ENCODE measurements at regions not wholly inside any gene's neighbourhood (a gene's known extent, or its start where the extent isn't known, plus 50 kb on each side); places are given as distances from the start of the nearest gene placed in this dataset.
A peak's percentile ranks its signal among the peaks of the same experiment; 100 is the strongest.
"Not testable (repeated sequence)": the region's sequence is repeated elsewhere in the genome, so short reads cannot be mapped to it uniquely, and the experiment has no call there.

- peak; percentile 53 for DNase-seq (ENCODE audit: low spot score)
Measured at GRCh38 chr6:26956601-26957184, 290.8 kb upstream of the PRSS16 start.

- DNase-seq (ENCODE audit: low spot score) = not testable (repeated sequence)
Measured at GRCh38 chr6:26957399-26958127, 289.9 kb upstream of the PRSS16 start.

GRCh38 chr6:26961236-26961635 is 286.3 kb upstream of the PRSS16 start:
- DNase-seq (ENCODE audit: low spot score) = not testable (repeated sequence)

GRCh38 chr6:27002447-27002846 is 245.1 kb upstream of the PRSS16 start:
- no peak for DNase-seq (ENCODE audit: low spot score)

- DNase-seq (ENCODE audit: low spot score) = no peak
Measured at GRCh38 chr6:27007020-27007419, 240.5 kb upstream of the PRSS16 start.

- not testable (repeated sequence) for DNase-seq (ENCODE audit: low spot score)
Measured at GRCh38 chr6:27008613-27009012, 238.9 kb upstream of the PRSS16 start.

GRCh38 chr6:27014053-27014452 is 233.4 kb upstream of the PRSS16 start:
- not testable (repeated sequence) for DNase-seq (ENCODE audit: low spot score)

- no peak for DNase-seq (ENCODE audit: low spot score)
Measured at GRCh38 chr6:27016689-27017088, 230.8 kb upstream of the PRSS16 start.

- DNase-seq (ENCODE audit: low spot score) = not testable (repeated sequence)
Measured at GRCh38 chr6:27018401-27018800, 229.1 kb upstream of the PRSS16 start.

- peak; percentile 93 for DNase-seq (ENCODE audit: low spot score)
Measured at GRCh38 chr6:27019651-27020552, 227.6 kb upstream of the PRSS16 start.

GRCh38 chr6:27020553-27020880 is 227.0 kb upstream of the PRSS16 start:
- DNase-seq (ENCODE audit: low spot score) = no peak

- no peak for DNase-seq (ENCODE audit: low spot score)
Measured at GRCh38 chr6:27023664-27024063, 223.8 kb upstream of the PRSS16 start.

- no peak for DNase-seq (ENCODE audit: low spot score)
Measured at GRCh38 chr6:27025351-27025750, 222.2 kb upstream of the PRSS16 start.

GRCh38 chr6:27026361-27026760 is 221.1 kb upstream of the PRSS16 start:
- DNase-seq (ENCODE audit: low spot score) = no peak

- DNase-seq (ENCODE audit: low spot score) = no peak
Measured at GRCh38 chr6:27031302-27031701, 216.2 kb upstream of the PRSS16 start.

GRCh38 chr6:27038498-27038897 is 209.0 kb upstream of the PRSS16 start:
- no peak for DNase-seq (ENCODE audit: low spot score)

- peak; percentile 36 for DNase-seq (ENCODE audit: low spot score)
Measured at GRCh38 chr6:27040244-27041042, 207.1 kb upstream of the PRSS16 start.

GRCh38 chr6:27043244-27043643 is 204.3 kb upstream of the PRSS16 start:
- no peak for DNase-seq (ENCODE audit: low spot score)

GRCh38 chr6:27045131-27045530 is 202.4 kb upstream of the PRSS16 start:
- DNase-seq (ENCODE audit: low spot score) = not testable (repeated sequence)

- not testable (repeated sequence) for DNase-seq (ENCODE audit: low spot score)
Measured at GRCh38 chr6:27047725-27048124, 199.8 kb upstream of the PRSS16 start.

GRCh38 chr6:27049863-27050781 is 197.4 kb upstream of the PRSS16 start:
- no peak for DNase-seq (ENCODE audit: low spot score)

Measured in H4 (cell line).